Activated CD4-positive, CD25-positive, alpha-beta regulatory T cell treated with anti-CD3 and anti-CD28 coated beads, Interleukin-2, amount 50 U/mL, for 16 hours (primary cell): ENCODE measurements at regions not wholly inside any gene's neighbourhood (a gene's known extent, or its start where the extent isn't known, plus 50 kb on each side); places are given as distances from the start of the nearest gene placed in this dataset.
"Not testable (repeated sequence)": the region's sequence is repeated elsewhere in the genome, so short reads cannot be mapped to it uniquely, and the experiment has no call there.

Experiments
- DNase-seq: peaks from one replicate; pipeline ENCODE4 v3.0.0-alpha.2; 2020; ENCODE audit warnings: low read depth, low spot score

- DNase-seq, result no peak
Measured at GRCh38 chrX:9378980-9379696, 85.7 kb upstream of the TBL1X start.

- DNase-seq, result no peak
Measured at GRCh38 chrX:9379697-9380551, 84.9 kb upstream of the TBL1X start.

- no peak for DNase-seq
Measured at GRCh38 chrX:9383655-9384054, 81.2 kb upstream of the TBL1X start.

GRCh38 chrX:9388450-9388849 lies 76.4 kb upstream of the TBL1X start:
- no peak for DNase-seq

GRCh38 chrX:9390121-9390520 lies 74.7 kb upstream of the TBL1X start:
- no peak for DNase-seq

GRCh38 chrX:9390693-9391368 lies 74.0 kb upstream of the TBL1X start:
- no peak for DNase-seq

GRCh38 chrX:9392445-9392844 lies 72.4 kb upstream of the TBL1X start:
- DNase-seq, result no peak

GRCh38 chrX:9393571-9393970 lies 71.3 kb upstream of the TBL1X start:
- DNase-seq, result no peak

- DNase-seq, result no peak
Measured at GRCh38 chrX:9394212-9394611, 70.6 kb upstream of the TBL1X start.

- DNase-seq, result no peak
Measured at GRCh38 chrX:9396930-9397329, 67.9 kb upstream of the TBL1X start.

- DNase-seq, result no peak
Measured at GRCh38 chrX:9401051-9401450, 63.8 kb upstream of the TBL1X start.

GRCh38 chrX:9403374-9403773 lies 61.5 kb upstream of the TBL1X start:
- no peak for DNase-seq

- not testable (repeated sequence) for DNase-seq
Measured at GRCh38 chrX:9405635-9406034, 59.2 kb upstream of the TBL1X start.

GRCh38 chrX:9410889-9411288 lies 54.0 kb upstream of the TBL1X start:
- DNase-seq, result not testable (repeated sequence)

- not testable (repeated sequence) for DNase-seq
Measured at GRCh38 chrX:9411682-9412081, 53.2 kb upstream of the TBL1X start.

- DNase-seq, result no peak
Measured at GRCh38 chrX:9414416-9414815, 50.4 kb upstream of the TBL1X start.
